22Rv1 (cell line): ENCODE measurements at regions not wholly inside any gene's neighbourhood (a gene's known extent, or its start where the extent isn't known, plus 50 kb on each side); places are given as distances from the start of the nearest gene placed in this dataset.
"Not testable (repeated sequence)": the region's sequence is repeated elsewhere in the genome, so short reads cannot be mapped to it uniquely, and the experiment has no call there.

Experiments
- CTCF ChIP-seq: fragments of 450-650 bp; IDR thresholded peaks from 2 replicates; pipeline ENCODE4 v1.5.1; 2017; ENCODE audit warnings: mild to moderate bottlenecking
- ZFX ChIP-seq: fragments of 450-650 bp; IDR thresholded peaks from 2 replicates; pipeline ENCODE4 v1.6.1; 2017; ENCODE audit warnings: antibody characterized with exemption, borderline replicate concordance

- TF ChIP-seq CTCF, ZFX: not testable (repeated sequence)
Observed at GRCh38 chr6:115502432-115502831, 558.3 kb downstream of the FRK start.
